HFFc6 (cell line): ENCODE measurements at regions not wholly inside any gene's neighbourhood (a gene's known extent, or its start where the extent isn't known, plus 50 kb on each side); places are given as distances from the start of the nearest gene placed in this dataset.
"Not testable (repeated sequence)": the region's sequence is repeated elsewhere in the genome, so short reads cannot be mapped to it uniquely, and the experiment has no call there.

ENCODE experiments used
- DNase-seq: peaks from one replicate; pipeline ENCODE4 v3.0.0-alpha.2; 2018
- H3K27ac Mint-ChIP-seq: 2 replicates; pipeline ENCODE4 v1.8.0; 2020; ENCODE audit warnings: mild to moderate bottlenecking, mixed read lengths
- H3K27me3 Mint-ChIP-seq: 2 replicates; pipeline ENCODE4 v1.8.0; 2021; ENCODE audit warnings: mild to moderate bottlenecking, moderate library complexity, mixed read lengths; ENCODE audit not compliant: insufficient read depth
- H3K36me3 Mint-ChIP-seq: 2 replicates; pipeline ENCODE4 v1.8.0; 2021; ENCODE audit warnings: low read depth, mixed read lengths
- H3K4me1 Mint-ChIP-seq: 2 replicates; pipeline ENCODE4 v1.8.0; 2020; ENCODE audit warnings: low read depth, mixed read lengths
- H3K4me3 Mint-ChIP-seq: 2 replicates; pipeline ENCODE4 v1.8.0; 2020; ENCODE audit warnings: mild to moderate bottlenecking, moderate library complexity, mixed read lengths
- H3K9me3 Mint-ChIP-seq: 2 replicates; pipeline ENCODE4 v1.8.0; 2020; ENCODE audit warnings: mild to moderate bottlenecking, mixed read lengths
- TF ChIP-seq, protein P1 (sequence below): fragments of 200-600 bp; sonication (generic); IDR thresholded peaks from 2 replicates; pipeline ENCODE4 v1.5.0; 2021; ENCODE audit warnings: antibody characterized with exemption, mild to moderate bottlenecking

DNA sequence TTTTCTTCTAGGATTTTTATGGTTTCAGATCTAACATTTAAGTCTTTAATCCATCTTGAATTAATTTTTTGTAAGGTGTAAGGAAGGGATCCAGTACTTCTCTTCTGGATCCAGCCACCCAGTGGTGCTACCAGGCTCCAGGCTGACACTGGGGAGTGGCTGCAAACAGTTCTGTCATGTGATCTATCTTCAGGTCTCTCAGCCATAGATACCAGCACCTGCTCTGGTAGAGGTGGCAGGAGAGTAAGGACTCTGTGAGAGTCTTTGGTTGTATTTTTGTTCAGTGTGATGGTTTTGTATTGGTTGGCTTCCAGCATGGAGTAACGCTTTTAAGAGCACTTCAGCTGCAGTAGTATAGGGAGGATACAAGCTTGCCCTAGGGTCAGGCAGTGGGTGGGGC, 205.9 kb downstream of the FGF10 start:
- DNase-seq, result no peak
- no peak overlapping the region for H3K4me3 Mint-ChIP-seq
- H3K27me3 Mint-ChIP-seq, result peaks cover 2% of the 10 kb centered on the region; the same call in 1 of the 2 replicates
- peaks cover 31% of the 10 kb centered on the region for H3K9me3 Mint-ChIP-seq
- H3K27ac Mint-ChIP-seq, result no peak overlapping the region
- H3K4me1 Mint-ChIP-seq, result no peaks in the 10 kb centered on the region
- TF ChIP-seq, protein P1, sequence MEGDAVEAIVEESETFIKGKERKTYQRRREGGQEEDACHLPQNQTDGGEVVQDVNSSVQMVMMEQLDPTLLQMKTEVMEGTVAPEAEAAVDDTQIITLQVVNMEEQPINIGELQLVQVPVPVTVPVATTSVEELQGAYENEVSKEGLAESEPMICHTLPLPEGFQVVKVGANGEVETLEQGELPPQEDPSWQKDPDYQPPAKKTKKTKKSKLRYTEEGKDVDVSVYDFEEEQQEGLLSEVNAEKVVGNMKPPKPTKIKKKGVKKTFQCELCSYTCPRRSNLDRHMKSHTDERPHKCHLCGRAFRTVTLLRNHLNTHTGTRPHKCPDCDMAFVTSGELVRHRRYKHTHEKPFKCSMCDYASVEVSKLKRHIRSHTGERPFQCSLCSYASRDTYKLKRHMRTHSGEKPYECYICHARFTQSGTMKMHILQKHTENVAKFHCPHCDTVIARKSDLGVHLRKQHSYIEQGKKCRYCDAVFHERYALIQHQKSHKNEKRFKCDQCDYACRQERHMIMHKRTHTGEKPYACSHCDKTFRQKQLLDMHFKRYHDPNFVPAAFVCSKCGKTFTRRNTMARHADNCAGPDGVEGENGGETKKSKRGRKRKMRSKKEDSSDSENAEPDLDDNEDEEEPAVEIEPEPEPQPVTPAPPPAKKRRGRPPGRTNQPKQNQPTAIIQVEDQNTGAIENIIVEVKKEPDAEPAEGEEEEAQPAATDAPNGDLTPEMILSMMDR, result no peak
- H3K36me3 Mint-ChIP-seq, result no peaks in the 10 kb centered on the region

DNA sequence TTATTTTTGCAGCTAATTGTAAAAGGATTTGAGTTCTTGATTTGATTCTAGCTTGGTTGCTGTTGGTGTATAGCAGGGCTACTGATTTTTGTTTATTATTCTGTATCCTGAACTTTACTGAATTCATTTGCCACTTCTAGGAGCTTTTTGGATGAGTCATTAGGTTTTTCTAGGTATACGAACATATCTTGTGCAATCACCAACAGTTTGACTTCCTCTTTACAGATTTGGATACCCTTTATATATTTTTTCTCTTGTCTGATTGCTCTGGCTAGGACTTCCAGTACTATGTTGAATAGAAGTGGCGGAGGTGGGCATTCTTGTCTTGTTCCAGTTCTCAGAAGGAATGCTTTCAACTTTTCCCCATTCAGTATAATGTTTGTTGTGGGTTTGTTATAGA, 210.8 kb downstream of the FGF10 start:
- no peak overlapping the region for H3K27ac Mint-ChIP-seq
- TF ChIP-seq, protein P1, result no peak
- H3K36me3 Mint-ChIP-seq, result no peaks in the 10 kb centered on the region

DNA sequence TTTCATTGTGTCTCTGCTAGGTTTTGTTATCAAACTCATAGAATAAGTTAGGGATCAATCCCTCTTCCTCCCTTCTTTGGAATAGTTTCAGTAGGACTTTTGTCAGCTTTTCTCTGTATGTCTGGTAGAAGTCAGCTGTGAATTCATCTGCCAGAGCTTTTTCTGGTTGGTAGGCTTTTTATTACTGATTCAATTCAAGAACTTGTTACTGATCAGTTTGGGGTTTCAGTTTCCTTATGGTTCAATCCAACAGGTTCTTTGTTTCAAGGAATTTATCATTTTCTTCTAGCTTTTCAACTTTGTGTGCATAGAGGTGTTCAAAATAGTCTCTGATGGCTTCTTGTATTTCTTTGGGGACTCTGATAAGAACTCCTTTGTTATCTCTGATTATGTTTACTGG, 221.7 kb downstream of the FGF10 start:
- DNase-seq, result no peak
- TF ChIP-seq, protein P1, result no peak
- H3K9me3 Mint-ChIP-seq, result peaks cover 52% of the 10 kb centered on the region
- no peaks in the 10 kb centered on the region for H3K4me1 Mint-ChIP-seq
- H3K27ac Mint-ChIP-seq, result no peak overlapping the region
- no peak overlapping the region for H3K4me3 Mint-ChIP-seq
- H3K36me3 Mint-ChIP-seq, result no peaks in the 10 kb centered on the region
- H3K27me3 Mint-ChIP-seq, result no peaks in the 10 kb centered on the region; the same call in 1 of the 2 replicates

More for the DNA sequence above, 210.8 kb downstream of the FGF10 start:
- Mint-ChIP-seq H3K4me1 (no peaks in the 10 kb centered on the region), H3K27me3 (peaks cover 2% of the 10 kb centered on the region; the same call in 1 of the 2 replicates), H3K9me3 (peaks cover 38% of the 10 kb centered on the region), H3K4me3 (no peak overlapping the region)
- no peak for DNase-seq

DNA sequence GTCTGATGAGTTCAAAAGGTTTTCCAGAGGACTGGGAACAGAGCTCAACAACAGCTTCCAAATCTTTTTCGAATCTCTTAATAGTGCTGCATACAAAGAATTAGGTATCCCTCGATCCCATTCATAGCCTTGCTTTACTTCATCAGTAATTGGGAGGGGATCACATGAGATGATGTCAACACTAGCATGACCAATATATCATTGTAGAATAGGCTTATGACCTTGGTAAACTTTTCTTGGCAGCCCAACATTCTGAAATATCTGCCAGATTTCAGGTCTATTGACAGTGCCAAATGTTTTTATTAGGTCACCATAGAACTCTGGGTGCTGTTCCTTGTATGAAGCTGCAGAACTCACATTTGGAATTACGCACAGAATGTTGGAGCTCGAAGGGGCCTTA, 228.9 kb downstream of the FGF10 start:
- no peak for DNase-seq
- Mint-ChIP-seq H3K4me3 (no peak overlapping the region), H3K4me1 (no peaks in the 10 kb centered on the region), H3K27ac (no peak overlapping the region), H3K27me3 (no peaks in the 10 kb centered on the region), H3K9me3 (peaks cover 32% of the 10 kb centered on the region), H3K36me3 (no peaks in the 10 kb centered on the region)
- TF ChIP-seq, protein P1, result no peak

DNA sequence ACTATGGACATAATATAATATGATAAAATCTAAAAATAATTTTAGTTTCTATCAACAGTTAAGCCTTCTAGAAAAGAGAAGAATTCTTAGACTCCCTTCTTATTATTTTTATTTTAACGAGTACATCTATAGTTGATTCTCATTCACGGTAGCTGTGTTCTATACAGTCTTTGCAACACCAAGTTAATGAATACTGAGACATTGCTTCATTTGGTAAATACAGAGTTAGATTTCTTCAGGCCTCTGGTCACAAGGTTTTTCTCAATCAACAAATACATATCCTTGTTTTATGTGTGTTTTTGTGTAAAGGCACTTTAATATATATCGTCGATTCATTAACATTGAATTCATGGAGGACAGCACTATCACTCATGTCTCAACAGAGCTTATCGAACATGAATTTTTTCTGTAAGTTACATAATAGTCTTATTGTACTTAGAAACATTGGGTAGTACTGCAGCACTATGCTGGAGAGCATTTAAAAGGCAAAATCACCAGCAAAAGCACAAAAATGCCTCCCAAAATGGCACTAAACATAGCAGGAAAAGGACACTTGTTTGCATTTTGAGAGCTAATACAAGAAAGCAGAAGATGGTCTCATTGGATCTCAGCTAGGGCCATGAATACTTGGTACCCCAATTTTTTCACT, 239.0 kb downstream of the FGF10 start:
- TF ChIP-seq, protein P1, result no peak
- no peaks in the 10 kb centered on the region for H3K36me3 Mint-ChIP-seq
- H3K4me1 Mint-ChIP-seq, result no peaks in the 10 kb centered on the region
- no peak overlapping the region for H3K4me3 Mint-ChIP-seq
- H3K27me3 Mint-ChIP-seq, result no peaks in the 10 kb centered on the region
- H3K9me3 Mint-ChIP-seq, result peaks cover 19% of the 10 kb centered on the region
- no peak overlapping the region for H3K27ac Mint-ChIP-seq
- no peak for DNase-seq

DNA sequence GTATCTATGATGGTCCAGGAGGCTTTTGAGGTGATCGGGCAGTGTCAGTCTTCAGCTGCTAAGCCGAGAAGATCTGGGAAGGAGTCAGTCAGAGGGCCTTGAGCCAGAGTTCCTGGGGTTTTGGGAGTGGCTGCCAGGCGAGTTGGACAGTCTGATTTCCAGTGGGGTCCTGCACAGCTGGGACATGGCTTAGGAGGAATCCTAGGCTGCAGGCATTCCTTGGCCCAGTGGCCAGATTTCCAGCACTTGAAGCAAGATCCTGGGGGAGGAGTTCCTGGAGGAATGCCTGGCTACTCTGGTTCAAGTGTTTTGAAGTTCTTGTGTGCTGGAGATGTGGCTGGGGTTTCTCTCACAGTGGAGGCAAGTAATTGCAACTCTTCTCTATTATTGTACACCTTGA, 271.3 kb downstream of the FGF10 start:
- H3K36me3 Mint-ChIP-seq, DNase-seq: not testable (repeated sequence)

DNA sequence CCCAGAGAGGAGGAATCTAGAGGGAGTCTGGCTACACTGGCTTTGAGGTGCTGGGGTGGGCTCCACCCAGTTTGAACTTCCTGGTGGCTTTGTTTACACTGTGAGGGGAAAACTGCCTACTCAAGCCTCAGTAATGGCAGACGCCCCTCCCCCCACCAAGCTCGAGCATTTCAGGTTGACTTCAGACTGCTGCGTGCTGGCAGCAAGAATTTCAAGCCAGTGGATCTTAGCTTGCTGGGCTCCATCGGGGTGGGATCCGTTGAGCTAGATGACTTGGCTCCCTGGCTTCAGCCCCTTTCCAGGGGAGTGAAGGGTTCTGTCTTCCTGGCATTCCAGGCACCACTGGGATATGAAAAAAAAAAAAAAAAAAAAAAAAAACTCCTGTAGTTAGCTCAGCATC, 281.0 kb downstream of the FGF10 start:
- not testable (repeated sequence) for H3K4me1 Mint-ChIP-seq, DNase-seq, H3K27ac Mint-ChIP-seq, H3K27me3 Mint-ChIP-seq, H3K36me3 Mint-ChIP-seq, H3K4me3 Mint-ChIP-seq
- H3K9me3 Mint-ChIP-seq, result peaks cover 41% of the 10 kb centered on the region

More for the DNA sequence above, 271.3 kb downstream of the FGF10 start:
- H3K27me3 Mint-ChIP-seq, H3K4me1 Mint-ChIP-seq, H3K4me3 Mint-ChIP-seq, H3K27ac Mint-ChIP-seq: not testable (repeated sequence)
- H3K9me3 Mint-ChIP-seq, result peaks cover 16% of the 10 kb centered on the region
